HCT116 (cell line): ENCODE measurements at regions not wholly inside any gene's neighbourhood (a gene's known extent, or its start where the extent isn't known, plus 50 kb on each side); places are given as distances from the start of the nearest gene placed in this dataset.

Experiments used
- ATAC-seq: fragments of 200-7000 bp; cut with Tn5 transposase; 2 replicates; pipeline ENCODE4 v1.9.1; 2020; ENCODE audit warnings: mild to moderate bottlenecking, moderate library complexity
- BruUV-seq: library from RNA; stranded (reverse); fragments of 400-500 nt; replicated peaks from 2 replicates; lab custom pipeline; 2021; lab: Mats Ljungman, UMichigan
- CTCF ChIA-PET: fragments of 300-600 bp; sonication (Branson Sonifier 250); formaldehyde crosslinking; loops from one replicate; lab custom pipeline; 2021; ENCODE audit warnings: antibody characterized with exemption; lab: Charles Lee
- POLR2A ChIA-PET: fragments of 300-600, 350-600 bp; sonication (Branson Sonifier 250); formaldehyde crosslinking; loops from one replicate; lab custom pipeline; 2021; ENCODE audit warnings: antibody characterized with exemption; lab: Charles Lee
- RAD21 ChIA-PET, 2 experiments: fragments of 300-600 bp; sonication (Branson Sonifier 250); formaldehyde crosslinking; loops; one replicate each; lab custom pipeline; 2023; ENCODE audit warnings: low total read pairs in 2 of 2; ENCODE audit not compliant: uncharacterized antibody in 2 of 2, unreplicated experiment in 2 of 2, low non-redundant PET in 1 of 2; lab: Charles Lee
- DNase-seq: peaks from one replicate; pipeline ENCODE4 v3.0.0-alpha.2; 2010; ENCODE audit warnings: low read depth, low spot score
- H2AFZ ChIP-seq: fragments of 200-600 bp; shearing (Covaris generic), sonication (generic); 2 replicates; pipeline ENCODE4 v1.6.1; 2017; ENCODE audit warnings: low read depth, mixed run types, mixed read lengths, antibody characterized with exemption, low read length; ENCODE audit not compliant: poor library complexity, severe bottlenecking
- H3K27ac ChIP-seq: 2 replicates; pipeline ENCODE4 v1.5.1; 2012; ENCODE audit warnings: low read depth, low read length
- H3K27me3 ChIP-seq: fragments of 200-600 bp; sonication (generic); 2 replicates; pipeline ENCODE4 v1.6.1; 2016; ENCODE audit warnings: mixed run types, low read length, mixed read lengths; ENCODE audit not compliant: insufficient read depth
- H3K36me3 ChIP-seq, 2 experiments: fragments of 200-500 bp in 1 of 2; fragments of 200-600 bp in 1 of 2; sonication (Bioruptor generic) in 1 of 2; sonication (generic) in 1 of 2; 2 replicates each; pipeline versions ENCODE4 v1.5.1 to v1.6.1; 2014 to 2016; ENCODE audit warnings: low read length in 2 of 2, inconsistent platforms in 1 of 2, mixed read lengths in 1 of 2, mixed run types in 1 of 2; ENCODE audit not compliant: insufficient read depth in 2 of 2, control insufficient read depth in 1 of 2
- H3K4me1 ChIP-seq, 2 experiments: fragments of 200-600 bp in 1 of 2; sonication (generic) in 1 of 2; 2 replicates each; pipeline versions ENCODE4 v1.5.1 to v1.6.1; 2012 to 2017; ENCODE audit warnings: low read length in 2 of 2, inconsistent platforms in 1 of 2, mild to moderate bottlenecking in 1 of 2, mixed read lengths in 1 of 2, mixed run types in 1 of 2, moderate library complexity in 1 of 2; ENCODE audit not compliant: insufficient read depth in 2 of 2, control insufficient read depth in 1 of 2
- H3K4me2 ChIP-seq: fragments of 200-600 bp; sonication (generic); 2 replicates; pipeline ENCODE4 v1.6.1; 2017; ENCODE audit warnings: mixed run types, low read length, mixed read lengths
- H3K4me3 ChIP-seq, 2 experiments: fragments of 200-600 bp in 1 of 2; sonication (generic) in 1 of 2; replicated peaks in 1 of 2; 2 replicates each; pipeline ENCODE4 v1.5.1; 2011 to 2016; ENCODE audit warnings: low read length in 2 of 2, control low read depth in 1 of 2, low read depth in 1 of 2, mild to moderate bottlenecking in 1 of 2, mixed read lengths in 1 of 2, mixed run types in 1 of 2
- H3K79me2 ChIP-seq: fragments of 200-600 bp; sonication (generic); 2 replicates; pipeline ENCODE4 v1.6.1; 2017; ENCODE audit warnings: mild to moderate bottlenecking, mixed run types, low read length, moderate library complexity, mixed read lengths; ENCODE audit not compliant: insufficient read depth
- H3K9ac ChIP-seq: fragments of 200-600 bp; sonication (generic); 2 replicates; pipeline ENCODE4 v1.6.1; 2016; ENCODE audit warnings: low read length, mixed read lengths
- H3K9me2 ChIP-seq: fragments of 200-600 bp; sonication (generic), shearing (Covaris generic); 2 replicates; pipeline ENCODE4 v1.6.1; 2017; ENCODE audit warnings: mixed run types, mild to moderate bottlenecking, moderate library complexity; ENCODE audit not compliant: insufficient read depth
- H3K9me3 ChIP-seq, 2 experiments: fragments of 200-500 bp in 1 of 2; fragments of 200-600 bp in 1 of 2; sonication (Bioruptor generic) in 1 of 2; sonication (generic) in 1 of 2; 2 replicates each; pipeline ENCODE4 v1.6.1; 2014 to 2017; ENCODE audit warnings: low read length in 2 of 2, mixed read lengths in 2 of 2, inconsistent platforms in 1 of 2, low read depth in 1 of 2, mild to moderate bottlenecking in 1 of 2, mixed run types in 1 of 2, moderate library complexity in 1 of 2; ENCODE audit not compliant: control insufficient read depth in 1 of 2, insufficient read depth in 1 of 2
- H4K20me1 ChIP-seq: fragments of 200-600 bp; sonication (generic), shearing (Covaris generic); 2 replicates; pipeline ENCODE4 v1.6.1; 2017; ENCODE audit warnings: mixed run types, mild to moderate bottlenecking, moderate library complexity; ENCODE audit not compliant: insufficient read depth
- ATF3 ChIP-seq: IDR thresholded peaks from 2 replicates; pipeline ENCODE4 v1.6.1; 2012
- CBX3 ChIP-seq: IDR thresholded peaks from 2 replicates; pipeline ENCODE4 v1.6.1; 2012; ENCODE audit warnings: low read depth
- CEBPB ChIP-seq: IDR thresholded peaks from 2 replicates; pipeline ENCODE4 v1.6.1; 2012; ENCODE audit warnings: low read depth
- CTCF ChIP-seq, 3 experiments: fragments of 200-600 bp in 1 of 3; sonication (generic) in 1 of 3; IDR thresholded peaks in 2 of 3; conservative IDR thresholded peaks in 1 of 3; 2 replicates each; pipeline ENCODE4 v1.5.1; 2012 to 2017; ENCODE audit warnings: low read depth in 2 of 3, low read length in 2 of 3, antibody characterized with exemption in 1 of 3, borderline replicate concordance in 1 of 3, control low read depth in 1 of 3, mild to moderate bottlenecking in 1 of 3, mixed read lengths in 1 of 3, mixed run types in 1 of 3, moderate library complexity in 1 of 3; ENCODE audit not compliant: insufficient read depth in 1 of 3
- EGR1 ChIP-seq: IDR thresholded peaks from 2 replicates; pipeline ENCODE4 v1.6.1; 2012; ENCODE audit warnings: low read depth
- ELF1 ChIP-seq: IDR thresholded peaks from 2 replicates; pipeline ENCODE4 v1.6.1; 2012; ENCODE audit warnings: low read depth, borderline replicate concordance
- EZH2 ChIP-seq: fragments of 200-600 bp; sonication (generic); IDR thresholded peaks from 2 replicates; pipeline ENCODE4 v1.6.1; 2017; ENCODE audit warnings: antibody characterized with exemption, mixed run types
- JUND ChIP-seq: IDR thresholded peaks from 2 replicates; pipeline ENCODE4 v1.6.1; 2012
- POLR2A ChIP-seq: IDR thresholded peaks from 2 replicates; pipeline ENCODE4 v1.7.0; 2011; ENCODE audit warnings: borderline replicate concordance; ENCODE audit not compliant: insufficient read depth, insufficient read length; ENCODE audit errors: extremely low read depth
- POLR2AphosphoS5 ChIP-seq: IDR thresholded peaks from 2 replicates; pipeline ENCODE4 v1.6.1; 2011; ENCODE audit warnings: mild to moderate bottlenecking, low read depth, low read length, moderate library complexity
- RAD21 ChIP-seq: IDR thresholded peaks from 2 replicates; pipeline ENCODE4 v1.6.1; 2012; ENCODE audit warnings: low read depth, mild to moderate bottlenecking
- REST ChIP-seq: IDR thresholded peaks from 2 replicates; pipeline ENCODE4 v1.6.1; 2012; ENCODE audit warnings: low read depth
- SIN3A ChIP-seq: IDR thresholded peaks from 2 replicates; pipeline ENCODE4 v1.6.1; 2012; ENCODE audit warnings: low read depth
- SP1 ChIP-seq: IDR thresholded peaks from 2 replicates; pipeline ENCODE4 v1.6.1; 2012; ENCODE audit warnings: low read depth
- SRF ChIP-seq: IDR thresholded peaks from 2 replicates; pipeline ENCODE4 v1.6.1; 2012; ENCODE audit warnings: low read depth
- TCF7L2 ChIP-seq: IDR thresholded peaks from 2 replicates; pipeline ENCODE4 v1.7.0; 2011; ENCODE audit warnings: borderline replicate concordance, inconsistent platforms; ENCODE audit not compliant: insufficient read depth, insufficient read length; ENCODE audit errors: extremely low read depth
- YY1 ChIP-seq: IDR thresholded peaks from 2 replicates; pipeline ENCODE4 v1.6.1; 2011; ENCODE audit warnings: low read length, low read depth, moderate library complexity, mild to moderate bottlenecking; ENCODE audit not compliant: insufficient replicate concordance; ENCODE audit errors: extremely low read depth
- ZBTB33 ChIP-seq: IDR thresholded peaks from 2 replicates; pipeline ENCODE4 v1.6.1; 2011; ENCODE audit warnings: mild to moderate bottlenecking, low read length, moderate library complexity; ENCODE audit not compliant: insufficient replicate concordance; ENCODE audit errors: extremely low read depth
- ZFX ChIP-seq: fragments of 450-650 bp; IDR thresholded peaks from 2 replicates; pipeline ENCODE4 v1.6.1; 2017
- ZNF274 ChIP-seq: fragments of 200-500 bp; sonication (Bioruptor generic); IDR thresholded peaks from 2 replicates; pipeline ENCODE4 v1.6.1; 2014; ENCODE audit warnings: mild to moderate bottlenecking, low read depth, low read length, inconsistent platforms
- intact Hi-C: fragments of 100-400 bp; cut with micrococcal nuclease; formaldehyde crosslinking; loops from 2 replicates; pipeline ENCODE4 v1.10.0; 2022

GRCh38 chr5:72658161-72658560 lies 151.0 kb upstream of the ZNF366 start:
- Histone ChIP-seq H2AFZ (no peak overlapping the region), H3K27ac (no peak overlapping the region)
- intact Hi-C loops: no loop called here
- POLR2A ChIA-PET: no interaction called here
- TF ChIP-seq ZBTB33 (no peak), SIN3A (no peak), EGR1 (no peak), CTCF (IDR thresholded peaks at IDR 0.05 in 2 of 3, conservative IDR thresholded peaks at IDR 0.05 in 1 of 3; ENCODE audit: borderline replicate concordance in 1 of 3, insufficient read depth in 1 of 3, low read depth in 2 of 3, low read length in 2 of 3) (no peak), JUND (no peak), CEBPB (no peak), ZFX (no peak), POLR2AphosphoS5 (no peak), TCF7L2 (no peak), YY1 (no peak), SRF (no peak), EZH2 (no peak), REST (no peak), RAD21 (no peak), CBX3 (no peak), ELF1 (no peak), POLR2A (no peak), SP1 (no peak), ATF3 (no peak), ZNF274 (no peak)
- TF ChIP-seq, all 23 proteins: peak for 0
- no peak overlapping the region for H3K9ac ChIP-seq
- no peaks in the 10 kb centered on the region for H3K4me1 ChIP-seq
- H3K27me3 ChIP-seq: peaks cover 4% of the 10 kb centered on the region; the same call in 1 of the 2 replicates
- ChIA-PET CTCF (no interaction called here), RAD21 (no interaction called here)
- H3K9me3 ChIP-seq: no peaks in the 10 kb centered on the region
- no TSS peak for BruUV-seq
- H3K36me3 ChIP-seq: no peaks in the 10 kb centered on the region
- H4K20me1 ChIP-seq: no peaks in the 10 kb centered on the region
- H3K79me2 ChIP-seq: no peaks in the 10 kb centered on the region
- no peak overlapping the region for H3K4me3 ChIP-seq
- ATAC-seq (no peak), DNase-seq (no peak)
- H3K9me2 ChIP-seq: no peaks in the 10 kb centered on the region
- no peak overlapping the region for H3K4me2 ChIP-seq
